Caco-2 (cell line): ENCODE measurements at regions not wholly inside any gene's neighbourhood (a gene's known extent, or its start where the extent isn't known, plus 50 kb on each side); places are given as distances from the start of the nearest gene placed in this dataset.

Experiments
- BruUV-seq: library from RNA; stranded (reverse); fragments of 400-500 nt; replicated peaks from 2 replicates; lab custom pipeline; 2021; lab: Mats Ljungman, UMichigan
- CTCF ChIA-PET: fragments of 300-600 bp; sonication (Branson Sonifier 250); formaldehyde crosslinking; loops from one replicate; lab custom pipeline; 2022; ENCODE audit warnings: antibody characterized with exemption; lab: Charles Lee
- POLR2A ChIA-PET: fragments of 300-600 bp; sonication (Branson Sonifier 250); formaldehyde crosslinking; loops from one replicate; lab custom pipeline; 2022; ENCODE audit warnings: antibody characterized with exemption; lab: Charles Lee
- DNase-seq, 2 experiments: peaks; one replicate each; pipeline versions ENCODE4 v3.0.0 to v3.0.0-alpha.2; 2020 to 2022
- H3K27me3 ChIP-seq: replicated peaks from 2 replicates; pipeline ENCODE4 v1.6.0; 2011; ENCODE audit warnings: low read length; ENCODE audit not compliant: control insufficient read depth, insufficient read depth
- H3K36me3 ChIP-seq: 2 replicates; pipeline ENCODE4 v1.5.1; 2011; ENCODE audit warnings: low read length; ENCODE audit not compliant: control insufficient read depth, insufficient read depth
- H3K4me1 ChIP-seq: fragments of 250-450 bp; sonication (Bioruptor Pico); 2 replicates; pipeline ENCODE4 v1.5.1; 2020; ENCODE audit warnings: mild to moderate bottlenecking
- H3K4me3 ChIP-seq: 2 replicates; pipeline ENCODE4 v1.5.1; 2011; ENCODE audit warnings: low read depth, mild to moderate bottlenecking, control low read depth, low read length
- H3K9me3 ChIP-seq: fragments of 250-450 bp; sonication (Bioruptor Pico); 2 replicates; pipeline ENCODE4 v1.5.1; 2020; ENCODE audit warnings: mild to moderate bottlenecking, moderate library complexity
- H3K27ac Mint-ChIP-seq: one replicate; pipeline ENCODE4 v1.8.0; 2022; ENCODE audit warnings: mixed read lengths; ENCODE audit not compliant: unreplicated experiment
- H3K27me3 Mint-ChIP-seq: one replicate; pipeline ENCODE4 v1.8.0; 2022; ENCODE audit warnings: mixed read lengths; ENCODE audit not compliant: insufficient read depth, unreplicated experiment
- H3K36me3 Mint-ChIP-seq: one replicate; pipeline ENCODE4 v1.8.0; 2022; ENCODE audit warnings: mild to moderate bottlenecking, mixed read lengths; ENCODE audit not compliant: insufficient read depth, unreplicated experiment
- H3K4me1 Mint-ChIP-seq: one replicate; pipeline ENCODE4 v1.8.0; 2022; ENCODE audit warnings: low read depth, mixed read lengths; ENCODE audit not compliant: unreplicated experiment
- H3K4me3 Mint-ChIP-seq: one replicate; pipeline ENCODE4 v1.8.0; 2022; ENCODE audit warnings: mild to moderate bottlenecking, moderate library complexity, mixed read lengths; ENCODE audit not compliant: unreplicated experiment
- H3K9me3 Mint-ChIP-seq: one replicate; pipeline ENCODE4 v1.8.0; 2022; ENCODE audit warnings: mixed read lengths; ENCODE audit not compliant: unreplicated experiment
- intact Hi-C: fragments of 100-400 bp; cut with micrococcal nuclease; formaldehyde crosslinking; loops from one replicate; pipeline ENCODE4 v1.10.0; 2022; ENCODE audit not compliant: unreplicated experiment
- TF ChIP-seq, protein P1 (sequence below), 2 experiments: fragments of 200-600 bp in 1 of 2; IDR thresholded peaks; 1 replicate in 1 of 2; 2 replicates in 1 of 2; pipeline versions ENCODE4 v1.5.1 to v1.8.0; 2011 to 2022; ENCODE audit warnings: antibody characterized with exemption in 1 of 2, control low read depth in 1 of 2, inconsistent platforms in 1 of 2, low read depth in 1 of 2, low read length in 1 of 2, mild to moderate bottlenecking in 1 of 2, moderate library complexity in 1 of 2; ENCODE audit not compliant: insufficient read depth in 1 of 2, severe bottlenecking in 1 of 2, unreplicated experiment in 1 of 2

DNA sequence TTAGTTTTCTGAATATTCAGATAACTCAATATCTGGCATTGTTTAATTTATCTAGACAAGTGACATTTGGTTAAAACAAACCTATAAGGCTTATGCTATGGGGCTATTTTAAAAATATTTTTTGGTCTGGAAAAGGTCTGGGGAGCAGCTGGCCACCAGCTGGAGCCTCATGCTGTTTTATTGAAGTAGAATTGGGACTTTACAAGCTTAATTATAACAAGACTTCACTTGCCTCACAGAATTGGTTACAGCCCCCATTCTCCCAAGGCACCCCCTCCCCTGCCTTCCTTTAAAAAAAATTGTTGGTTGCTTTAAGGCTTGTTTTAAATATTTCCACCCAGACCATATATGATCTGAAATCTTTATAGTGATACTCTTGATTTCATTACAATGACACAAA is 453.9 kb downstream of the ADAMTS20 start:
- no peaks in the 10 kb centered on the region for H3K27me3 ChIP-seq
- no peaks in the 10 kb centered on the region for H3K9me3 ChIP-seq
- H3K4me1 ChIP-seq = no peaks in the 10 kb centered on the region
- H3K4me3 ChIP-seq = no peak overlapping the region
- Mint-ChIP-seq H3K4me3 (no peak overlapping the region), H3K9me3 (no peaks in the 10 kb centered on the region), H3K27me3 (no peaks in the 10 kb centered on the region), H3K4me1 (peaks cover 7% of the 10 kb centered on the region), H3K27ac (no peak overlapping the region), H3K36me3 (no peaks in the 10 kb centered on the region)
- BruUV-seq = no TSS peak
- intact Hi-C loops = loop anchor here (10.0 kb wide), 1 partner anchor 503 kb away; no protein-coding TSS in a partner anchor
- ChIA-PET CTCF (no interaction called here), POLR2A (no interaction called here)
- DNase-seq = no peak
- H3K36me3 ChIP-seq = no peaks in the 10 kb centered on the region
- TF ChIP-seq, protein P1, sequence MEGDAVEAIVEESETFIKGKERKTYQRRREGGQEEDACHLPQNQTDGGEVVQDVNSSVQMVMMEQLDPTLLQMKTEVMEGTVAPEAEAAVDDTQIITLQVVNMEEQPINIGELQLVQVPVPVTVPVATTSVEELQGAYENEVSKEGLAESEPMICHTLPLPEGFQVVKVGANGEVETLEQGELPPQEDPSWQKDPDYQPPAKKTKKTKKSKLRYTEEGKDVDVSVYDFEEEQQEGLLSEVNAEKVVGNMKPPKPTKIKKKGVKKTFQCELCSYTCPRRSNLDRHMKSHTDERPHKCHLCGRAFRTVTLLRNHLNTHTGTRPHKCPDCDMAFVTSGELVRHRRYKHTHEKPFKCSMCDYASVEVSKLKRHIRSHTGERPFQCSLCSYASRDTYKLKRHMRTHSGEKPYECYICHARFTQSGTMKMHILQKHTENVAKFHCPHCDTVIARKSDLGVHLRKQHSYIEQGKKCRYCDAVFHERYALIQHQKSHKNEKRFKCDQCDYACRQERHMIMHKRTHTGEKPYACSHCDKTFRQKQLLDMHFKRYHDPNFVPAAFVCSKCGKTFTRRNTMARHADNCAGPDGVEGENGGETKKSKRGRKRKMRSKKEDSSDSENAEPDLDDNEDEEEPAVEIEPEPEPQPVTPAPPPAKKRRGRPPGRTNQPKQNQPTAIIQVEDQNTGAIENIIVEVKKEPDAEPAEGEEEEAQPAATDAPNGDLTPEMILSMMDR (IDR thresholded peaks at IDR 0.05; ENCODE audit: insufficient read depth in 1 of 2, low read depth in 1 of 2, low read length in 1 of 2, severe bottlenecking in 1 of 2, unreplicated experiment in 1 of 2) = no peak

DNA sequence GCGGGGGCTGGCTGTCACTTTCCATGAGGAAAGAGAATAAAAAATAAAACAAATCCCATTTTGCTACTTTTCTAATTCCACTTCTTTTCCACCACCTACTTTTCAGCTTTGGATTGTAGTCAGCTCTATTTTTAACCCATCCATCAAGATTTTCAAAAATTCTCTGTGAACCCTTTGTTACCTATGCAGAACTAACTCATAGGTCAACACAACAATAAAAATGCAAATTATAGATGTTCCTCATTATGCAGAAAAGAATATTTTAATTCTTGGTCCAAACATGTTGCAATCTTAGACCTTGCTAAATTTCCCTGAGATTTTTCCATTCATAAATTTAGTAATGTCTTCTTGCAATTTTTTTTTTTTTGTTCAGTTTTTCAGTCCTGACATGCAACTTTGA is 454.5 kb downstream of the ADAMTS20 start:
- Mint-ChIP-seq H3K4me3 (no peak overlapping the region), H3K9me3 (no peaks in the 10 kb centered on the region), H3K36me3 (no peaks in the 10 kb centered on the region), H3K27me3 (no peaks in the 10 kb centered on the region), H3K27ac (no peak overlapping the region), H3K4me1 (peaks cover 7% of the 10 kb centered on the region)
- Histone ChIP-seq H3K4me1 (no peaks in the 10 kb centered on the region), H3K36me3 (no peaks in the 10 kb centered on the region), H3K9me3 (no peaks in the 10 kb centered on the region), H3K4me3 (no peak overlapping the region), H3K27me3 (no peaks in the 10 kb centered on the region)
- POLR2A ChIA-PET = no interaction called here
- no TSS peak for BruUV-seq
- TF ChIP-seq, protein P1 (IDR thresholded peaks at IDR 0.05; ENCODE audit: insufficient read depth in 1 of 2, low read depth in 1 of 2, low read length in 1 of 2, severe bottlenecking in 1 of 2, unreplicated experiment in 1 of 2) = no peak
- no peak for DNase-seq
- CTCF ChIA-PET = no interaction called here
- intact Hi-C loops = loop anchor here (10.0 kb wide), 1 partner anchor 503 kb away; no protein-coding TSS in a partner anchor

DNA sequence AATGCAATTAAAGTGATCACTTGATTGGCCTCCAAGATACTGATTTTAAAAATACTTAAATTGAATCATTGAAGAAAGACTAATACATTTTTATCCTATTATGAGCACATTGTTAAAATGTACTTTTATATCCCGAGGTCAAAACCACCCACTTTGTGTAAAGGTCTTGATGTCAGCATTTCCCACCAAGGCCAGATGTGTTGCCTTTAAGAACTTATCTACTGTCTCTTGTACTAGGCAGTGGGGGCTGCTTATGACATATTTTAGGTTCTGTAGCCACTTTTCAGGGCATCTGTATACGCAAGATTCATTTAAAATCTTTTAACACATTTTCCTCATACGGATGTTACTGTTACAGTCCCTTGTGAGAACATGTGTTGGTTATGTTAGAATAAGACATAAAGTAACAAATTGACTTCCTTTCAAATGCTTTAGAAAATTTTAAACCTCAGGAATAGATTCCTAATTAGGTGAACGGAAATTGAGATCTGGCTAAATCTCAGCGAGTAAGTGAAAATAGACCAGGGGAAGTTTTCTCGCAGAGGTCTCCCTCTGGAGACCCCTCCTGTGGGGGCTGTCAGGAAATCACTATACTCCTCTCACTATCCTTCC is 456.2 kb downstream of the ADAMTS20 start:
- no peaks in the 10 kb centered on the region for H3K27me3 ChIP-seq
- H3K4me1 ChIP-seq = no peaks in the 10 kb centered on the region
- intact Hi-C loops = loop anchor here (10.0 kb wide), 1 partner anchor 501 kb away; no protein-coding TSS in a partner anchor
- POLR2A ChIA-PET = no interaction called here
- peaks cover 7% of the 10 kb centered on the region for H3K4me1 Mint-ChIP-seq
- H3K4me3 Mint-ChIP-seq = no peak overlapping the region
- no peak overlapping the region for H3K4me3 ChIP-seq
- no peaks in the 10 kb centered on the region for H3K36me3 Mint-ChIP-seq
- H3K27ac Mint-ChIP-seq = no peak overlapping the region
- H3K9me3 ChIP-seq = no peaks in the 10 kb centered on the region
- TF ChIP-seq, protein P1 (IDR thresholded peaks at IDR 0.05; ENCODE audit: insufficient read depth in 1 of 2, low read depth in 1 of 2, low read length in 1 of 2, severe bottlenecking in 1 of 2, unreplicated experiment in 1 of 2) = no peak
- DNase-seq = no peak
- H3K27me3 Mint-ChIP-seq = no peaks in the 10 kb centered on the region
- no peaks in the 10 kb centered on the region for H3K36me3 ChIP-seq
- H3K9me3 Mint-ChIP-seq = peaks cover 2% of the 10 kb centered on the region
- CTCF ChIA-PET = no interaction called here
- no TSS peak for BruUV-seq
